Hindlimb muscle (tissue), 1 donor: ENCODE measurements at regions not wholly inside any gene's neighbourhood (a gene's known extent, or its start where the extent isn't known, plus 50 kb on each side); places are given as distances from the start of the nearest gene placed in this dataset.
A peak's percentile ranks its signal among the peaks of the same experiment; 100 is the strongest.

Source experiments
- DNase-seq: peaks from one replicate; pipeline ENCODE4 v3.0.0-alpha.2; 2013

GRCh38 chr9:3049636-3050035 is 205.7 kb upstream of the PUM3 start:
- DNase-seq: no peak

GRCh38 chr9:3047912-3048311 is 204.0 kb upstream of the PUM3 start:
- no peak for DNase-seq

DNA sequence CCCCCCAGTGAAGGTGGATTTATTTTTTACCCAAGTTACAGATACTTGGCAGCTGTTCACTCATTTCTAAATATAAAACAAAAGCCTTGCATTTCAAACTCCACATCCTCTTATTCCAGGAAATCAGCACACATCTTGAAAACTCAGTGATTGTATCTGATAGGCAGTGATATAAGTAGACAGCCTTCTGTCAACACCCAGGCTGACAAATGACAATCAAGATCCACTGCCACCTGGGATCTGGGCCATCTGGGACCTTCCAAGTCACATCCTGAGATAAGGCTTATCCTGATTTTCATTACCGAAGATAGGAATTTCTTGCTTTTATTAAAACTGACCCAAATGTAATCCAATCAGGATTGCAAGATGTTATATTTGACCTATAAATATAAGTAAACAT is 201.3 kb upstream of the PUM3 start:
- no peak for DNase-seq

DNA sequence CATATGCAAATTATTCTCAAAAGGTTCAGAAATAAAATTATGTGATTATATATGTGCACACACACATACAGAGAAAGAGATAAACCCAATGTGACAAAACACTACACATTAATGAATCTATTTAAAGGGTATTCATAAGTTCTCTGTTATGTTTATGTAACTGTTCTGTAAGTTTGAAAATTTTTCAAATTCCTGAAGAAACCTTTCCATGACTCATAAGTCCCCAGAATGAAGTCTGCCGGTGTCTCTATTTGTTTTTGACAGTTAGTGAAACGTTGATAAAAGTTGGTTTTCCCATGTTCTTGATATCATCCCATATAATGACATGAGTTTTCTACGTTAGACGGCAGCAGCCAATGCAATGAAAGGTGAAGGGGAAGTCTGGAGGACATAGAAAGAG is 199.5 kb upstream of the PUM3 start:
- no peak for DNase-seq

DNA sequence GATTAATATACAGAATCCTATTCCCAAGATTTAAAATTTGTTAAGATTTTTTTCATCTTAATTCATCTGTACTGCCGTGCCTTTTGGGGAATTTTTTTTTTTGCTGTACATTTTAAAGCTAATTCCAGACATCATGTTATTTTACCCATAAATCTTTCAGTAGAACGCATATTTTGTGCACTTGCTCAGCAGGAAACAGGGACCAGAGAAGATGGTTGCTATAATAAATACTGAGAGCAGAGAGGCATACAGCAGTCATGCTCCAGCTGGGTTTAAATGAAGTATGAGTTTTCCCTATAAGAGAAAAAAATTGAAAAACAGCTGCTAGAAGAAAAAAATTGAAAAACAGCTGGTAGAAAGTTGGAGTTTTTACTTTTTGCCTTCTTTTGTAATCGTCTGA is 196.9 kb upstream of the PUM3 start:
- DNase-seq: no peak

GRCh38 chr9:3036333-3036700 is 192.4 kb upstream of the PUM3 start:
- peak; percentile 12 for DNase-seq

- DNase-seq: no peak
These were observed 191.9 kb upstream of the PUM3 start for GRCh38 chr9:3035579-3036332.

GRCh38 chr9:3032898-3033297 is 189.0 kb upstream of the PUM3 start:
- DNase-seq: no peak

DNA sequence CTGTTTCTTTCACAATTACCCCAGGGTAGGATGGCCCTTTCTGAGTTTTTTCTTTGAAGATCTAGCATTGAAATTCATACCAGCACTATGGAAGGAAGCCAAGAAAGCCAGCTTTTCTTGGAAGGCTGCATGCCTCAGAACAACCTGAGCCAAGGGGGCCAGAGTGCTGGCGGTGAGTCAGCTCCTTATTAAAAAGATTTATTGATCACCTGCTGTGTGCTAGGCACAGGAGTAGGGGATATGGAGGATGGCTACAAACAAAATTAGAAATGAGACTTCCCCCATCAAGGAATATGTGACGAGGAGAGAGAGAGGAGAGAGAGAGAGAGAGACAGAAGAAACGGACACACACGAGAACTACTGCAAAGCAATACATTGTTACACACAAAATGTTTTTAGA is 184.6 kb upstream of the PUM3 start:
- no peak for DNase-seq

DNA sequence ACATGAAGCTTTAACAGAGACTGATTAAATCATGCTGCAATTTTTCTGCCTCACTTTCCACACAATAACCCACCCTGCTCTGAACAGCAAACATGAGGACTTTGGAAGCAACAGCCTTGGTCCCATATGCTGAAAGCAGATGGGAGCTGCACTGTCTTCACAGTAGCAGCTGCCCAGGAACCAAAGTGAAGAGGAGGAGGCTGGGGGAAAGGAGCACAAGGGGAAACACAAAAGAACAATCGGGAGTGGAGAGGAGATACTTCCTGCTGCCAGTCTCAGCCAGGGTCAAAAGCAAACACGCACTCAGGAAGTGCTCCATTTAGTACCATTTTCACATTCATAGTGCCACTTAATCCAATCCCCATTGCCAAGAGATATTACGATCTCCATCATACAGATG is 183.3 kb upstream of the PUM3 start:
- no peak for DNase-seq

DNA sequence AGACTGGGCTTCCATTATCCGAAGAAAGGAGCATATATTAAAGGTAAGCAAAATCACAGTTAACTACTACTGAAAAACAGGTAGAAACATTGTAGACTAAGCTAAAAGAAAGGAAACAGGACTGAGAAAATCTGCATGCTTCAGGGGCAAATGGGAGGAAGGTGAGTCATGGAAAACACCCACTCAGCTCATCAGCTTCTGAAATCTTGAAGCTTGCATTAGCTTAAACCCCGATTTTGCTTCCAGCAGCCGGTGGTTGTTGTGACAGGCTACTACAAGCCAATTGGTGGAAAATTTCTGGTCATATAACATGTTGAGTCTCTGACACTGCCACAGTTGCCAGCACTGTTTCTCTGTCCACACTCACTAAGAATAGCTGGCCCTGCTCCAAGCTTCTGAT is 179.6 kb upstream of the PUM3 start:
- DNase-seq: no peak

GRCh38 chr9:3018691-3019230 is 174.9 kb upstream of the PUM3 start:
- no peak for DNase-seq

GRCh38 chr9:3018071-3018470 is 174.2 kb upstream of the PUM3 start:
- DNase-seq: no peak

GRCh38 chr9:3014178-3014577 is 170.3 kb upstream of the PUM3 start:
- no peak for DNase-seq

DNA sequence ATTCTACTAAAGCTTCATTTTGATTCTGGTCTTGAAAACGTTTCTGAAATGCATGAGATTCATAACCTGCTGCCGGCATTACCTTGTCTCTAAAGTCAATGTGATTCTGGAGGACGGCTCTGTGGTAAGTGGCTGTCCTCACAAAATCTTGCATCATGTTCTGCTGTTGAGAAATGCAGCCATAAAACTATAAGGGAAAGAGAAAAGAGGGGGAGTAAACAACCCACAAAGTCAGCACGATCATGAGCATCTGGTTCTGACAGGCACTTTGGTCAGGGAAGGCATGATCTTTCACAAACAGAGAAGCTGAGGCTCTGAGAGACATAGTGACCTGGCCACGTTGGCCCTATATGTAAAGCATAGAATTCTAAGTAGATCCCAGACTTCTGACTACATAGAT is 168.9 kb upstream of the PUM3 start:
- DNase-seq: no peak

DNA sequence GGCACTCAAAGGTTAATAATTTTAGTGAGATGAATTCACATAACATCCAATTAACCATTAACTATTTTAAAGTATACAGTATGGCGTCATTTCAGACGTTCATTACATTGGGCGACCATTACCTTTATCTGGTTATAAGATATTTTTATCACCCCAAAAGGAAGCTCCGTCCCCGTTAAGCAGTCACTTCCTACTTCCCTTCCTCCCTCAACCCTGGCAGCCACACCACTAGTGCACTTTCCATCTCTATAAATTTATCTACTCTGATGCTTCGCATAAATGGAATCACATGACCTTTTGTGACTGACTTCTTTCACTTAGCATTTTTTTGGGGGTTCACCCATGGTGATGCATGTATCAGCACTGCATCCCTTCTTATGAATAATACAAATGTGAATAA is 168.3 kb upstream of the PUM3 start:
- no peak for DNase-seq

GRCh38 chr9:3008091-3008490 is 164.2 kb upstream of the PUM3 start:
- DNase-seq: no peak

- DNase-seq: no peak
These were observed 163.4 kb upstream of the PUM3 start for GRCh38 chr9:3007326-3007725.

DNA sequence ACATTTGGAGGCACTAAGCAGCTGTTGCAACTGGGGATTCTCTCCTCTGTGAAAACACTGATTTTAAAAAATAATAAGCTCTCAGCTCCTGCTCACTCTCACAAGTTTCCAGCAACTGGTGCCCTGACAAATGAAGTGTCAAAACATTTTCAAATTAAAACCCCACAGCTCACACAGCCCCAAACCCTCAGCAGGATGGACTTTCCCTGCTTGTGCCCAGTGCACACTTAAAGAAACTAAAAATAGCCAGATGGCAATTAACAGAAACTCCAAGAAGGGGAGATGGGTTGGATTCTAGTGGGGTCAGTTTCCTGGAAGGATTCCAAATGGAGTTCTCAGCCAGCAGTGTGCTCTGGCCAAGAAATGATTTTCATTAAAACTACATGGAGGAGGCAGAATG is 163.0 kb upstream of the PUM3 start:
- DNase-seq: no peak

GRCh38 chr9:3004572-3004971 is 160.7 kb upstream of the PUM3 start:
- DNase-seq: no peak

- no peak for DNase-seq
These were observed 157.4 kb upstream of the PUM3 start for GRCh38 chr9:3001311-3001710.

DNA sequence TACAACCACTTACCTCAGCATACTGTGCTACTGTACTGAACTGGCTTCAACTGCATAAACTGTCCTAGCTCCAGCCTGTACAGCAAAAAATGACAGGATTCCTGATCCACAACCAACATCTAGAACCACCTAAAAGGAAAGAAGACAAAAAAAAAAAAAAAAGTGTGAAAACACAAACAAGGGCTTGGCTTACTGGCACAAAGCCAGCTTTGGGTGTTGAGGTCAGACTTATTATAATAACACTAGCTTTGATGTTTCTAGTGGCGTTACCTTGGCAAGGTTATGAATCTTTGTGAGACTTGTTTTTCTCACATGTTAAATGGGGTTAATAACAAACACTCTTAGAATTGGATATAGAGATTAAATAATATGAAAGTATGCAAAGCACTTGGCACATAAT is 148.5 kb upstream of the PUM3 start:
- DNase-seq: no peak

DNA sequence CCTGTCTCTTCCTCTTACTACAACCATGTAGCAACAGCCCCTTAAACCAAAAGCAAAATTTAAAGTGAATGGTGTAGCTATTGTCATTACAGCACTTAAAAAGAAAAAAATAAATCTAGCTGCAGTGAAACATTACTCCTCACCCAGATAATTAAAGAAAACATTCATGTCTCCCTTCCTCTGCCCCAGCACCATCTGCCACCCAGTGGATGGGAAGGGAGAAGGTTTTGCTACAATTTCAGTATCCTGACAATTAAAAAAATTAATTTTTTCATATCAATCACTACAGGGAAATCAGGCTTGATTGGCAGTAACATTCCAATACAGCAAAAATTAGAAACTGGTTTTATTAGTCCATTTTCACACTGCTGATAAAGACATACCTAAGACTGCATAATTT is 147.4 kb upstream of the PUM3 start:
- DNase-seq: no peak

DNA sequence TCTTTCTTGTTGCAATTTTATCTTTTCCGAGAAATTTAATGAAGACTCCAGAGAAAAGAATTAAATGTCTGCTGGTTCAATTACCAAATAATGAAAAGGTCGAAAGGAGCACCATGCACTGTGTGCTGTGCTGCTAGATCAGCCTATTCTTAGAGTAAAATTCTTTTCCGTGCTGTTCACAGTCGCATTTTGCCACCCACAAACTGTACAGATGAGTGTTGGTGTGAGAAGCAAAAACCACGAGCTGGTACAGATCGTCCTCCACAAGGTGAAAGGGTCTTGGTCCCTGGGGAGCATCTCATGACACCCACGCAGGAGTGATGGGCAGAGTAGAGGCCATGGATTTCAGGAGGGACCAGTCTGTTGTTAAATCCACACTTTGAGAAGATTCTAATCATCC is 143.8 kb upstream of the PUM3 start:
- no peak for DNase-seq

- DNase-seq: no peak
These were observed 141.4 kb upstream of the PUM3 start for GRCh38 chr9:2985343-2985742.
